ENCODE measurements at regions not wholly inside any gene's neighbourhood (a gene's known extent, or its start where the extent isn't known, plus 50 kb on each side); places are given as distances from the start of the nearest gene placed in this dataset.

- no peak for DNase-seq (ENCODE audit: low read depth in 6 of 9, low spot score in 9 of 9)
- Histone ChIP-seq H3K36me3 (ENCODE audit: control insufficient read depth in 2 of 2, insufficient read depth in 2 of 2, low read length in 1 of 2) (no peaks in the 10 kb centered on the region), H3K4me1 (ENCODE audit: control insufficient read depth in 2 of 2, insufficient read depth in 2 of 2, low read length in 2 of 2) (no peaks in the 10 kb centered on the region), H3K9me3 (ENCODE audit: control insufficient read depth in 2 of 2, insufficient read depth in 1 of 2, low read length in 1 of 2) (no peaks in the 10 kb centered on the region), H3K4me3 (ENCODE audit: low read length in 2 of 2) (no peak overlapping the region), H3K27me3 (ENCODE audit: control insufficient read depth in 2 of 2, insufficient read depth in 1 of 2, low read length in 1 of 2) (no peaks in the 10 kb centered on the region), H3K27ac (ENCODE audit: low read depth in 1 of 2, low read length in 1 of 2) (no peak overlapping the region)
Observed at GRCh38 chr13:91020461-91021034, 326.9 kb upstream of the MIR17HG start.

DNA sequence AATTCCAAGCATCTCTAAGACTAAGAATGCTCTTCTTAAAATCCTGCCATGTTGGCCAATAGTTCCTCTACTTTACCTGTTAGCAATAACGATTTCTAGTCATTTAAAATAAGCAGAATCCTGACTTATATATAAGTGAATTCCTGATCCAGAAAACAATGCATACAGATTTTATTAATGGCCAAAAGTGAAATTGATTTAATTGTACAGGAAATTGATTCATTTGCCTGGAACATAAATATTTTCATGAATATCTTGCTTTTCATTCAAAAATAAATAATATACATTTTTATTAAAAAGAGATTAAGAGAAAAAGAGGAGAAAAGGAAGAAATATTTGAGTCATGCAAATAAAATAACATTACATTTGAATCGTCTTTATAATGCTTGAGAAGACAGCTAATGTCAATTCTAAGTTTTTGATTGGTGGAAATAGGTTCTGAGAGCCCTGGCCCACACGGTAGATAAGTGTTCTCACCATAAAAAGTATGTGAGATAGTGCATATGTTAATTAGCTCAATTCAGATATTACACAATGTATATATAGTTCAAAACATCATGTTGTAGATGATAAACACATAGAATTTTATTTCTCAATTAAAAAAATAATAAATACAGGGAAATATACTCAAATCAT is 323.2 kb upstream of the MIR17HG start:
- H3K4me1 ChIP-seq (ENCODE audit: control insufficient read depth in 2 of 2, insufficient read depth in 2 of 2, low read length in 2 of 2) = no peaks in the 10 kb centered on the region
- DNase-seq (ENCODE audit: low read depth in 6 of 9, low spot score in 9 of 9) = no peak
- 88% methylated on average over 3 of the region's 3 CpGs for WGBS
- H3K9me3 ChIP-seq (ENCODE audit: control insufficient read depth in 2 of 2, insufficient read depth in 1 of 2, low read length in 1 of 2) = no peaks in the 10 kb centered on the region
- H3K4me3 ChIP-seq (ENCODE audit: low read length in 2 of 2) = no peak overlapping the region
- H3K27me3 ChIP-seq (ENCODE audit: control insufficient read depth in 2 of 2, insufficient read depth in 1 of 2, low read length in 1 of 2) = no peaks in the 10 kb centered on the region
- no peaks in the 10 kb centered on the region for H3K36me3 ChIP-seq (ENCODE audit: control insufficient read depth in 2 of 2, insufficient read depth in 2 of 2, low read length in 1 of 2)
- no peak overlapping the region for H3K27ac ChIP-seq (ENCODE audit: low read depth in 1 of 2, low read length in 1 of 2)

GRCh38 chr13:91025442-91025841 is 322.0 kb upstream of the MIR17HG start:
- H3K27me3 ChIP-seq (ENCODE audit: control insufficient read depth in 2 of 2, insufficient read depth in 1 of 2, low read length in 1 of 2) = no peaks in the 10 kb centered on the region
- no peaks in the 10 kb centered on the region for H3K36me3 ChIP-seq (ENCODE audit: control insufficient read depth in 2 of 2, insufficient read depth in 2 of 2, low read length in 1 of 2)
- no peak overlapping the region for H3K27ac ChIP-seq (ENCODE audit: low read depth in 1 of 2, low read length in 1 of 2)
- H3K4me3 ChIP-seq (ENCODE audit: low read length in 2 of 2) = no peak overlapping the region
- H3K4me1 ChIP-seq (ENCODE audit: control insufficient read depth in 2 of 2, insufficient read depth in 2 of 2, low read length in 2 of 2) = no peaks in the 10 kb centered on the region
- DNase-seq (ENCODE audit: low read depth in 6 of 9, low spot score in 9 of 9) = no peak
- H3K9me3 ChIP-seq (ENCODE audit: control insufficient read depth in 2 of 2, insufficient read depth in 1 of 2, low read length in 1 of 2) = no peaks in the 10 kb centered on the region

- Histone ChIP-seq H3K27me3 (ENCODE audit: control insufficient read depth in 2 of 2, insufficient read depth in 1 of 2, low read length in 1 of 2) (no peaks in the 10 kb centered on the region), H3K4me3 (ENCODE audit: low read length in 2 of 2) (no peak overlapping the region), H3K36me3 (ENCODE audit: control insufficient read depth in 2 of 2, insufficient read depth in 2 of 2, low read length in 1 of 2) (no peaks in the 10 kb centered on the region), H3K4me1 (ENCODE audit: control insufficient read depth in 2 of 2, insufficient read depth in 2 of 2, low read length in 2 of 2) (no peaks in the 10 kb centered on the region), H3K9me3 (ENCODE audit: control insufficient read depth in 2 of 2, insufficient read depth in 1 of 2, low read length in 1 of 2) (no peaks in the 10 kb centered on the region), H3K27ac (ENCODE audit: low read depth in 1 of 2, low read length in 1 of 2) (no peak overlapping the region)
- WGBS = 97% methylated on average over 3 of the region's 3 CpGs
- DNase-seq (ENCODE audit: low read depth in 6 of 9, low spot score in 9 of 9) = no peak
Observed at GRCh38 chr13:91031508-91031907, 316.0 kb upstream of the MIR17HG start.

DNA sequence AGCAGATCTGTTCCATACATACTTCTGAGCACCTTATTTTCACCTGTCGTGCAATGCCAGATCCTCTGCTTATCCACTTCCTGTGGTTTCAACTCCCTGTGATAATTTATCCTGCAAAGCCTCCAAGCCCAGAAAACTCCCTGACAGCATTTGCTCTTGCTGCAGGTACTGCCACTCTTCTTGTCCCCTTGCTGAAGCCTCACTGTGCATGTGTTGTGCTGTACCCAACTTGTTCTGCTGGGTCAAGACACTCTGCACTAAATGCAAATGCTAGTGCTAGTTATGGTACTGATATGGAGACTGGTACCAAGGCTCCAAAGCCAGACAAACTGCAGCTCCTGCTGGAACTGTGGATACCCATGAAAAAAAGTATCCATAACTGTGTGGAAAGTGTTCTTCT is 315.4 kb upstream of the MIR17HG start:
- 87% methylated on average over 1 of the region's 1 CpG for WGBS

GRCh38 chr13:91036886-91037285 is 310.6 kb upstream of the MIR17HG start:
- 89% methylated on average over 3 of the region's 3 CpGs for WGBS
- Histone ChIP-seq H3K9me3 (ENCODE audit: control insufficient read depth in 2 of 2, insufficient read depth in 1 of 2, low read length in 1 of 2) (no peaks in the 10 kb centered on the region), H3K4me3 (ENCODE audit: low read length in 2 of 2) (no peak overlapping the region), H3K27me3 (ENCODE audit: control insufficient read depth in 2 of 2, insufficient read depth in 1 of 2, low read length in 1 of 2) (no peaks in the 10 kb centered on the region), H3K36me3 (ENCODE audit: control insufficient read depth in 2 of 2, insufficient read depth in 2 of 2, low read length in 1 of 2) (no peaks in the 10 kb centered on the region), H3K27ac (ENCODE audit: low read depth in 1 of 2, low read length in 1 of 2) (no peak overlapping the region), H3K4me1 (ENCODE audit: control insufficient read depth in 2 of 2, insufficient read depth in 2 of 2, low read length in 2 of 2) (no peaks in the 10 kb centered on the region)
- DNase-seq (ENCODE audit: low read depth in 6 of 9, low spot score in 9 of 9) = no peak

More for the DNA sequence above, 315.4 kb upstream of the MIR17HG start:
- no peaks in the 10 kb centered on the region for H3K4me1 ChIP-seq (ENCODE audit: control insufficient read depth in 2 of 2, insufficient read depth in 2 of 2, low read length in 2 of 2)
- H3K4me3 ChIP-seq (ENCODE audit: low read length in 2 of 2) = no peak overlapping the region
- no peaks in the 10 kb centered on the region for H3K36me3 ChIP-seq (ENCODE audit: control insufficient read depth in 2 of 2, insufficient read depth in 2 of 2, low read length in 1 of 2)
- no peaks in the 10 kb centered on the region for H3K27me3 ChIP-seq (ENCODE audit: control insufficient read depth in 2 of 2, insufficient read depth in 1 of 2, low read length in 1 of 2)
- H3K27ac ChIP-seq (ENCODE audit: low read depth in 1 of 2, low read length in 1 of 2) = no peak overlapping the region
- no peak for DNase-seq (ENCODE audit: low read depth in 6 of 9, low spot score in 9 of 9)
- no peaks in the 10 kb centered on the region for H3K9me3 ChIP-seq (ENCODE audit: control insufficient read depth in 2 of 2, insufficient read depth in 1 of 2, low read length in 1 of 2)

DNA sequence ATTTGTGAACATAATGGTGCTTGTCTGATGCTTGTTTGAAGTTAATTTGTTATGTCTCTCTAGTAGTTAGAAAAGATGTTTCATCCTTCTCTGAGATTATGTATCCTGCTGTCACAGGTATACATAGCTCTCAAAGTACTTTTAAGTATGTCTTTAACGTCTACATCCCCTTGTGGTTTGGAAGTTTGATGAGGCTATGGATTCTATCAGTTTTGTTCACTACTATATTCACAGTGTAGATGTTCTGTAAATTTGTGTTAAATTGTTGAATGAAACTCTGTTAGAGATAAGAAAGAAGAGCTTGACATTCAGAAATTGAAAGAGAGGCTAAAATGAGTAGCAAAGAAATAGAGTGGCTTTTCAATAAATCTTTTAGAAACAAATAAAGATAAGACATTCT is 304.6 kb upstream of the MIR17HG start:
- 90% methylated on average over 1 of the region's 1 CpG for WGBS
- H3K4me3 ChIP-seq (ENCODE audit: low read length in 2 of 2) = no peak overlapping the region
- no peaks in the 10 kb centered on the region for H3K36me3 ChIP-seq (ENCODE audit: control insufficient read depth in 2 of 2, insufficient read depth in 2 of 2, low read length in 1 of 2)
- H3K27me3 ChIP-seq (ENCODE audit: control insufficient read depth in 2 of 2, insufficient read depth in 1 of 2, low read length in 1 of 2) = no peaks in the 10 kb centered on the region
- H3K9me3 ChIP-seq (ENCODE audit: control insufficient read depth in 2 of 2, insufficient read depth in 1 of 2, low read length in 1 of 2) = no peaks in the 10 kb centered on the region
- no peaks in the 10 kb centered on the region for H3K4me1 ChIP-seq (ENCODE audit: control insufficient read depth in 2 of 2, insufficient read depth in 2 of 2, low read length in 2 of 2)
- H3K27ac ChIP-seq (ENCODE audit: low read depth in 1 of 2, low read length in 1 of 2) = no peak overlapping the region
- no peak for DNase-seq (ENCODE audit: low read depth in 6 of 9, low spot score in 9 of 9)

DNA sequence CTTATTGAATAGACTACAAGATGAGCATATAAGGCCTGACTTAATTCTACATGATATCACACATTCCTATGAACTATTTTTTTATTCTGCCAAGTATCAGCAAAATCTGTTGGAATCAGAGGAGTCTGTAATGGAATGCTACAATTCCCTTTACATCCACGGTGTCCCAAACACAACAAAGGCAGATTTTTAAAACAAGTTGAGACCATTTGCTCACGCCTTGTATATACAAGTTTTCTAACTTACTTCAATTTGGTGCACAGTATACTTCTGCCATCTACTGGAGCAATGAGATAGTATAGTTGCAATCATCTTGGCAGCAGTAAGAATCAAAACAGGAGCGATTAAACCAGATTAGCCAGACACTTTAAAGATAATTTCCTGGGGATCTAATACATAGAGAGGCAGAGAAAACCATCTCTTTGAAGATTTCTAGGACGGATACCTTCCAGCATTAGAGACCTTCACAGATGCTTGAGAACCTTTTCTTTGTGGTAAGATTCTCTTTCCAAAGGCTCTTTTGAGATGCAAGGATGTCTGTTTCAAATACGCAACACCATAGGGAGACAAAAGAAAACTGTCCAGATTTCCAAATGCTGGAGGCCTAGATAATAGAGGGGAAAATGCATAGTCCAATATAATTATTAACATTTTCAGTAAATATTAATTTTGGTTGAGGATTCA is 302.0 kb upstream of the MIR17HG start:
- no peaks in the 10 kb centered on the region for H3K4me1 ChIP-seq (ENCODE audit: control insufficient read depth in 2 of 2, insufficient read depth in 2 of 2, low read length in 2 of 2)
- H3K9me3 ChIP-seq (ENCODE audit: control insufficient read depth in 2 of 2, insufficient read depth in 1 of 2, low read length in 1 of 2) = no peaks in the 10 kb centered on the region
- no peak overlapping the region for H3K4me3 ChIP-seq (ENCODE audit: low read length in 2 of 2)
- H3K27me3 ChIP-seq (ENCODE audit: control insufficient read depth in 2 of 2, insufficient read depth in 1 of 2, low read length in 1 of 2) = no peaks in the 10 kb centered on the region
- no peaks in the 10 kb centered on the region for H3K36me3 ChIP-seq (ENCODE audit: control insufficient read depth in 2 of 2, insufficient read depth in 2 of 2, low read length in 1 of 2)
- no peak overlapping the region for H3K27ac ChIP-seq (ENCODE audit: low read depth in 1 of 2, low read length in 1 of 2)
- WGBS = 69% methylated on average over 5 of the region's 5 CpGs
- no peak for DNase-seq (ENCODE audit: low read depth in 6 of 9, low spot score in 9 of 9)

DNA sequence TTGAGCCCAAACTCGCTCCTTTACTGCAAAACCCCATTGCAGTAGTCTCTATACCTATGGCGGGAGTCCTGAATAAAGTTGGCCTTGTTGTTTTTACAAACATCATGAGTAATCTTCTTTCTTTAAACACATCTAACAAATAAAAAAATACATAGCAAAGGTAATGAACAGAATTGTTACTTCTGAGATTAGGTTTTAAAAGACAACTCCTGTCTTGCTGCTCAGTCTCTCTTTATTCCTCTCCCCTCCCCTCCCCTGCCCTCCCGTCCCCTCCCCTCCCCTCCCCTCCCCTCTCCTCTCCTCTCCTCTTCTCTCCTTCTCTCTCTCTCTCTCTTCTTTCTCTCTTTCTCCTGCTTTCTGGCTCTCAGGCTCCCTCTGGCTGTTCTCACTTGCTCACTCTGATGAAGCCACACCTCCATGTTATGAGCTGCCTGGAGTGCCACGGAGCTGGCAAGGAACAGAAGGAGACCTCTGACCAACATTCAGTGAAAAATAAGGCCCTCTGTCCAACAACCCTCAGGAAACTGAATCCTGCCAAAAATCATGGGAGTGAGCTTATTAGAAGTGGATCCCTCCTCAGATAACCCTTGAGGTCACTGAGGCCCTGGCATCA is 300.7 kb upstream of the MIR17HG start:
- H3K9me3 ChIP-seq (ENCODE audit: control insufficient read depth in 2 of 2, insufficient read depth in 1 of 2, low read length in 1 of 2) = no peaks in the 10 kb centered on the region
- WGBS = 69% methylated on average over 4 of the region's 4 CpGs
- no peaks in the 10 kb centered on the region for H3K36me3 ChIP-seq (ENCODE audit: control insufficient read depth in 2 of 2, insufficient read depth in 2 of 2, low read length in 1 of 2)
- H3K4me1 ChIP-seq (ENCODE audit: control insufficient read depth in 2 of 2, insufficient read depth in 2 of 2, low read length in 2 of 2) = no peaks in the 10 kb centered on the region
- H3K27ac ChIP-seq (ENCODE audit: low read depth in 1 of 2, low read length in 1 of 2) = no peak overlapping the region
- H3K4me3 ChIP-seq (ENCODE audit: low read length in 2 of 2) = no peak overlapping the region
- no peaks in the 10 kb centered on the region for H3K27me3 ChIP-seq (ENCODE audit: control insufficient read depth in 2 of 2, insufficient read depth in 1 of 2, low read length in 1 of 2)
- no peak for DNase-seq (ENCODE audit: low read depth in 6 of 9, low spot score in 9 of 9)

All from thymus (tissue), 11 donors.